Liver (tissue), 8 donors: ENCODE measurements at regions not wholly inside any gene's neighbourhood (a gene's known extent, or its start where the extent isn't known, plus 50 kb on each side); places are given as distances from the start of the nearest gene placed in this dataset.

Source experiments
- DNase-seq: peaks from one replicate; pipeline ENCODE4 v3.0.0-alpha.2; 2017; ENCODE audit warnings: low spot score
- H3K27ac ChIP-seq, 2 donors: one replicate each; pipeline ENCODE4 v1.7.0; 2013; ENCODE audit warnings: inconsistent platforms in 2 of 2, low read length in 2 of 2, control low read depth in 1 of 2, low read depth in 1 of 2, mild to moderate bottlenecking in 1 of 2
- H3K27me3 ChIP-seq, 4 donors: one replicate each; pipeline versions ENCODE4 v1.6.1 to v1.7.0; 2013; ENCODE audit warnings: low read length in 3 of 4, inconsistent platforms in 1 of 4, mild to moderate bottlenecking in 1 of 4, moderate library complexity in 1 of 4; ENCODE audit not compliant: control insufficient read depth in 4 of 4, insufficient read depth in 4 of 4
- H3K36me3 ChIP-seq, 4 donors: one replicate each; pipeline versions ENCODE4 v1.6.1 to v1.7.0; 2013; ENCODE audit warnings: low read length in 3 of 4, mild to moderate bottlenecking in 3 of 4, low read depth in 1 of 4, moderate library complexity in 1 of 4; ENCODE audit not compliant: control insufficient read depth in 4 of 4, insufficient read depth in 3 of 4
- H3K4me1 ChIP-seq, 4 donors: one replicate each; pipeline versions ENCODE4 v1.6.1 to v1.7.0; 2013; ENCODE audit warnings: low read length in 3 of 4, mild to moderate bottlenecking in 3 of 4, moderate library complexity in 1 of 4; ENCODE audit not compliant: control insufficient read depth in 4 of 4, insufficient read depth in 4 of 4
- H3K4me3 ChIP-seq, 3 donors: one replicate each; pipeline versions ENCODE4 v1.6.1 to v1.7.0; 2013; ENCODE audit warnings: low read length in 3 of 3, control low read depth in 1 of 3, low read depth in 1 of 3, mild to moderate bottlenecking in 1 of 3
- H3K9ac ChIP-seq, 2 donors: one replicate each; pipeline ENCODE4 v1.7.0; 2013; ENCODE audit warnings: low read length in 2 of 2, mild to moderate bottlenecking in 2 of 2, moderate library complexity in 2 of 2, control low read depth in 1 of 2, low read depth in 1 of 2
- H3K9me3 ChIP-seq, 4 donors: one replicate each; pipeline versions ENCODE4 v1.6.1 to v1.7.0; 2013; ENCODE audit warnings: low read length in 3 of 4; ENCODE audit not compliant: control insufficient read depth in 4 of 4
- ATF3 ChIP-seq: IDR thresholded peaks from 2 replicates; pipeline ENCODE4 v1.6.1; 2016; ENCODE audit warnings: antibody characterized with exemption
- EGR1 ChIP-seq, 2 donors: IDR thresholded peaks; 2 replicates each; pipeline ENCODE4 v1.6.1; 2016 to 2018; ENCODE audit warnings: antibody characterized with exemption in 2 of 2, low read depth in 2 of 2
- FOXA1 ChIP-seq: IDR thresholded peaks from 2 replicates; pipeline ENCODE4 v1.6.1; 2016; ENCODE audit warnings: antibody characterized with exemption
- FOXA2 ChIP-seq: IDR thresholded peaks from 2 replicates; pipeline ENCODE4 v1.6.1; 2016; ENCODE audit warnings: antibody characterized with exemption
- GABPA ChIP-seq, 2 donors: IDR thresholded peaks in 1 of 2; conservative IDR thresholded peaks in 1 of 2; 2 replicates each; pipeline ENCODE4 v1.6.1; 2016; ENCODE audit warnings: antibody characterized with exemption in 2 of 2, mild to moderate bottlenecking in 1 of 2, moderate library complexity in 1 of 2
- HNF4A ChIP-seq, 2 donors: conservative IDR thresholded peaks; 2 replicates each; pipeline ENCODE4 v1.6.1; 2016; ENCODE audit warnings: antibody characterized with exemption in 2 of 2, mild to moderate bottlenecking in 2 of 2
- HNF4G ChIP-seq: IDR thresholded peaks from 2 replicates; pipeline ENCODE4 v1.6.1; 2016; ENCODE audit warnings: antibody characterized with exemption
- JUND ChIP-seq, 2 donors: IDR thresholded peaks; 2 replicates each; pipeline ENCODE4 v1.6.1; 2016; ENCODE audit warnings: antibody characterized with exemption in 2 of 2
- MAX ChIP-seq: IDR thresholded peaks from 2 replicates; pipeline ENCODE4 v1.6.1; 2016; ENCODE audit warnings: antibody characterized with exemption
- RAD21 ChIP-seq, 2 donors: IDR thresholded peaks; 2 replicates each; pipeline ENCODE4 v1.6.1; 2016; ENCODE audit warnings: antibody characterized with exemption in 2 of 2, mild to moderate bottlenecking in 2 of 2
- REST ChIP-seq: IDR thresholded peaks from 2 replicates; pipeline ENCODE4 v1.6.1; 2016; ENCODE audit warnings: antibody characterized with exemption, mild to moderate bottlenecking
- TAF1 ChIP-seq: conservative IDR thresholded peaks from 2 replicates; pipeline ENCODE4 v1.6.1; 2016; ENCODE audit warnings: antibody characterized with exemption, mild to moderate bottlenecking
- ZBTB33 ChIP-seq: IDR thresholded peaks from 2 replicates; pipeline ENCODE4 v1.6.1; 2016; ENCODE audit warnings: antibody characterized with exemption
- WGBS: extraction: QIAGEN DNeasy Blood & Tissue Kit; methylation state at CpG from one replicate; pipeline ENCODE4 v1.1.7; 2013; 5-methylcytosine and 5-hydroxymethylcytosine counted together
- TF ChIP-seq, protein P1 (sequence below): fragments of 150-350 bp; IDR thresholded peaks from 2 replicates; pipeline ENCODE4 v1.5.1; 2017; ENCODE audit warnings: improper control_type of control experiment, low read depth, low read length; ENCODE audit not compliant: missing input control
- donor health status: healthy.
- donor health status: healthy.
- donor health status: healthy.
- donor health status: healthy.
- donor health status: healthy.

DNA sequence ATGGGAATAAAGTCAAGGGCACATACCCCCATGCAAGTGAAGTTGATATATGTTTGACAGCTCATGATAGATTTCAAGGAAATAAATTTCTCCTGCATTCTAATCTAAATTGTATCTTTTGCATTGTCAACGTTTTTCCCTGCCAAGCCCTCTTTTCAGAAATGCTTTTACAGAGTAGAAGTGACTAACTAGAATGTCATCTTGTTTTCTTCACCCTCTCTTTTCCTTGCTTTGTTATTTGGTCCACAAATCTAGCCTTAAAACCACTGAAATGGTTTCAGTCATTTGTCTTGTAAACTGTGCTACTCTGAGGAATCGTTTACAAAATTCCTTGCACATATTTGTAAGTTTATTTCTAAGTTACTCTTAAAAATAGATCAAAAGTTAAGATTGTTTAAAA is 600.8 kb upstream of the CXADR start:
- Histone ChIP-seq H3K4me1 (no peaks in the 10 kb centered on the region), H3K4me3 (no peak overlapping the region), H3K36me3 (no peaks in the 10 kb centered on the region), H3K9ac (no peak overlapping the region), H3K27ac (no peak overlapping the region), H3K9me3 (no peaks in the 10 kb centered on the region), H3K27me3 (no peaks in the 10 kb centered on the region)
- 53% methylated on average over 2 of the region's 2 CpGs for WGBS
- TF ChIP-seq EGR1 (IDR thresholded peaks at IDR 0.05; ENCODE audit: low read depth in 2 of 2) (no peak), FOXA2 (no peak), ATF3 (no peak), RAD21 (IDR thresholded peaks at IDR 0.05) (no peak), HNF4A (conservative IDR thresholded peaks at IDR 0.05) (no peak)
- DNase-seq = no peak

DNA sequence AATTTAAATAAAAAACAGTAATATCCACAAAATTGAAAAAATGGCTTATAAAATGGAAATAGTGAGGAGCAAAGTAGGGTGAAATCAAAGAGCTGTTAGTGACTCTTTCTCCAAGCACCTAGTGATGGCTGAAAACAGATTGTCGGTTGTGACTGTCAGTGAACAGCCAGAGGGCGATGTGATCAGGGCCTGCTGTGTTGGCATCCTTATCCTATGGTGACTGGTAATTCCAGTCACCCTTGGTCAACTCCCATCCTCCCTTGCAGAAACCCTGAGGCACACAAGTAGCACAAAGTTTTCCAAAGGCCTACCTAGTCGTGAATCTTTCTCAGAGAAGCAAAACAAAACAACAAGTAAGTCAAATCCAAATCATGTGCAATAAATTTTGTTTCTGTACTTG is 599.8 kb upstream of the CXADR start:
- H3K27ac ChIP-seq = no peak overlapping the region
- 71% methylated on average over 3 of the region's 3 CpGs for WGBS
- no peak for DNase-seq
- H3K4me1 ChIP-seq = no peaks in the 10 kb centered on the region
- no peak for TF ChIP-seq EGR1 (IDR thresholded peaks at IDR 0.05; ENCODE audit: low read depth in 2 of 2)
- no peak for TF ChIP-seq TAF1
- TF ChIP-seq, protein P1, sequence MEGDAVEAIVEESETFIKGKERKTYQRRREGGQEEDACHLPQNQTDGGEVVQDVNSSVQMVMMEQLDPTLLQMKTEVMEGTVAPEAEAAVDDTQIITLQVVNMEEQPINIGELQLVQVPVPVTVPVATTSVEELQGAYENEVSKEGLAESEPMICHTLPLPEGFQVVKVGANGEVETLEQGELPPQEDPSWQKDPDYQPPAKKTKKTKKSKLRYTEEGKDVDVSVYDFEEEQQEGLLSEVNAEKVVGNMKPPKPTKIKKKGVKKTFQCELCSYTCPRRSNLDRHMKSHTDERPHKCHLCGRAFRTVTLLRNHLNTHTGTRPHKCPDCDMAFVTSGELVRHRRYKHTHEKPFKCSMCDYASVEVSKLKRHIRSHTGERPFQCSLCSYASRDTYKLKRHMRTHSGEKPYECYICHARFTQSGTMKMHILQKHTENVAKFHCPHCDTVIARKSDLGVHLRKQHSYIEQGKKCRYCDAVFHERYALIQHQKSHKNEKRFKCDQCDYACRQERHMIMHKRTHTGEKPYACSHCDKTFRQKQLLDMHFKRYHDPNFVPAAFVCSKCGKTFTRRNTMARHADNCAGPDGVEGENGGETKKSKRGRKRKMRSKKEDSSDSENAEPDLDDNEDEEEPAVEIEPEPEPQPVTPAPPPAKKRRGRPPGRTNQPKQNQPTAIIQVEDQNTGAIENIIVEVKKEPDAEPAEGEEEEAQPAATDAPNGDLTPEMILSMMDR = no peak
- no peak for TF ChIP-seq FOXA2
- no peak for TF ChIP-seq JUND (IDR thresholded peaks at IDR 0.05)
- TF ChIP-seq HNF4G = no peak
- TF ChIP-seq MAX = no peak
- H3K36me3 ChIP-seq = no peaks in the 10 kb centered on the region
- H3K4me3 ChIP-seq = no peak overlapping the region
- no peak overlapping the region for H3K9ac ChIP-seq
- H3K9me3 ChIP-seq = no peaks in the 10 kb centered on the region
- no peaks in the 10 kb centered on the region for H3K27me3 ChIP-seq

GRCh38 chr21:16928439-16928838 is 584.4 kb upstream of the CXADR start:
- WGBS = 2% methylated on average over 1 of the region's 1 CpG
- Histone ChIP-seq H3K36me3 (no peaks in the 10 kb centered on the region), H3K27me3 (no peaks in the 10 kb centered on the region), H3K4me3 (no peak overlapping the region), H3K9ac (no peak overlapping the region), H3K4me1 (no peaks in the 10 kb centered on the region), H3K9me3 (no peaks in the 10 kb centered on the region), H3K27ac (no peak overlapping the region)
- no peak for DNase-seq
- TF ChIP-seq HNF4G (no peak), REST (no peak), RAD21 (IDR thresholded peaks at IDR 0.05) (no peak), GABPA (IDR thresholded peaks at IDR 0.05 in 1 of 2, conservative IDR thresholded peaks at IDR 0.05 in 1 of 2) (no peak), FOXA1 (no peak), ZBTB33 (no peak)
- TF ChIP-seq, protein P1 = no peak
